ENCODE measurements at regions not wholly inside any gene's neighbourhood (a gene's known extent, or its start where the extent isn't known, plus 50 kb on each side); places are given as distances from the start of the nearest gene placed in this dataset.

GRCh38 chr2:3117650-3118216 lies 259.9 kb downstream of the EIPR1 start:
- TF ChIP-seq, protein P1, sequence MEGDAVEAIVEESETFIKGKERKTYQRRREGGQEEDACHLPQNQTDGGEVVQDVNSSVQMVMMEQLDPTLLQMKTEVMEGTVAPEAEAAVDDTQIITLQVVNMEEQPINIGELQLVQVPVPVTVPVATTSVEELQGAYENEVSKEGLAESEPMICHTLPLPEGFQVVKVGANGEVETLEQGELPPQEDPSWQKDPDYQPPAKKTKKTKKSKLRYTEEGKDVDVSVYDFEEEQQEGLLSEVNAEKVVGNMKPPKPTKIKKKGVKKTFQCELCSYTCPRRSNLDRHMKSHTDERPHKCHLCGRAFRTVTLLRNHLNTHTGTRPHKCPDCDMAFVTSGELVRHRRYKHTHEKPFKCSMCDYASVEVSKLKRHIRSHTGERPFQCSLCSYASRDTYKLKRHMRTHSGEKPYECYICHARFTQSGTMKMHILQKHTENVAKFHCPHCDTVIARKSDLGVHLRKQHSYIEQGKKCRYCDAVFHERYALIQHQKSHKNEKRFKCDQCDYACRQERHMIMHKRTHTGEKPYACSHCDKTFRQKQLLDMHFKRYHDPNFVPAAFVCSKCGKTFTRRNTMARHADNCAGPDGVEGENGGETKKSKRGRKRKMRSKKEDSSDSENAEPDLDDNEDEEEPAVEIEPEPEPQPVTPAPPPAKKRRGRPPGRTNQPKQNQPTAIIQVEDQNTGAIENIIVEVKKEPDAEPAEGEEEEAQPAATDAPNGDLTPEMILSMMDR (IDR thresholded peaks at IDR 0.05), result no peak
- no peak for TF ChIP-seq POLR2A (IDR thresholded peaks at IDR 0.05)

Data from lower leg skin (tissue), 3 donors.